WTC11 (cell line): ENCODE measurements at regions not wholly inside any gene's neighbourhood (a gene's known extent, or its start where the extent isn't known, plus 50 kb on each side); places are given as distances from the start of the nearest gene placed in this dataset.
"Not testable (repeated sequence)": the region's sequence is repeated elsewhere in the genome, so short reads cannot be mapped to it uniquely, and the experiment has no call there.

Experiments used
- ATAC-seq: fragments of 200-7000 bp; cut with Tn5 transposase; 2 replicates; pipeline ENCODE4 v1.10.0; 2021; ENCODE audit warnings: mild to moderate bottlenecking, moderate library complexity
- CTCF ChIA-PET: fragments of 300-600 bp; sonication (Branson Sonifier 250); formaldehyde crosslinking; loops from one replicate; lab custom pipeline; 2021; ENCODE audit warnings: antibody characterized with exemption; lab: Charles Lee
- POLR2A ChIA-PET: fragments of 350-600 bp; sonication (Branson Sonifier 250); formaldehyde crosslinking; loops from one replicate; lab custom pipeline; 2021; ENCODE audit warnings: antibody characterized with exemption; lab: Charles Lee
- DNase-seq: peaks from one replicate; pipeline ENCODE4 v3.0.0; 2021; ENCODE audit warnings: low spot score
- H3K27ac Mint-ChIP-seq: 2 replicates; pipeline ENCODE4 v1.8.0; 2021; ENCODE audit warnings: mixed read lengths
- H3K27me3 Mint-ChIP-seq: 2 replicates; pipeline ENCODE4 v1.8.0; 2021; ENCODE audit warnings: low read depth, mild to moderate bottlenecking, moderate library complexity, mixed read lengths
- H3K36me3 Mint-ChIP-seq: 2 replicates; pipeline ENCODE4 v1.8.0; 2021; ENCODE audit warnings: mixed read lengths
- H3K4me1 Mint-ChIP-seq: 2 replicates; pipeline ENCODE4 v1.8.0; 2022; ENCODE audit warnings: mixed read lengths
- H3K4me3 Mint-ChIP-seq: 2 replicates; pipeline ENCODE4 v1.8.0; 2021; ENCODE audit warnings: mild to moderate bottlenecking, moderate library complexity, mixed read lengths
- H3K9me3 Mint-ChIP-seq: 2 replicates; pipeline ENCODE4 v1.8.0; 2021; ENCODE audit warnings: mixed read lengths

DNA sequence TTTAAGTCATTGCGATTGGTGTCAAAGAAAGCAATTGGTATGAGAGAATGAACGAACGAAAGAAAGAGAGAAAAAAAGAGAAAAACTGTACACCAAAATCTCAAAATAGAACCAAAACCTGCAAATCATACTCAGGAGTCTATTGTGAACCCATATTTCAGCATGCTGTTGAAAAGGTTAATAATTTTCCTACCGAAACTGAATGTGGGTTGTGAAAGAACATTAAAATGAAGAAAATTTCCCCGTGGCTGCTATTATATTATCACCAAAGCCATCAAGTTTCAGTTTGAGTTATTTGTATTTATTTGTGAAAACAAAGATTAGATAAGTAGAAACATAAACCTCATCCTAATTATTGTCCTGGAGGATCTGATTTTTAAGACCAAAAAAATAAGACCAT is 315.7 kb downstream of the BCL2L11 start:
- ATAC-seq, POLR2A ChIA-PET, H3K4me3 Mint-ChIP-seq, CTCF ChIA-PET, H3K27me3 Mint-ChIP-seq, H3K4me1 Mint-ChIP-seq, H3K27ac Mint-ChIP-seq, H3K9me3 Mint-ChIP-seq, H3K36me3 Mint-ChIP-seq, DNase-seq: not testable (repeated sequence)

DNA sequence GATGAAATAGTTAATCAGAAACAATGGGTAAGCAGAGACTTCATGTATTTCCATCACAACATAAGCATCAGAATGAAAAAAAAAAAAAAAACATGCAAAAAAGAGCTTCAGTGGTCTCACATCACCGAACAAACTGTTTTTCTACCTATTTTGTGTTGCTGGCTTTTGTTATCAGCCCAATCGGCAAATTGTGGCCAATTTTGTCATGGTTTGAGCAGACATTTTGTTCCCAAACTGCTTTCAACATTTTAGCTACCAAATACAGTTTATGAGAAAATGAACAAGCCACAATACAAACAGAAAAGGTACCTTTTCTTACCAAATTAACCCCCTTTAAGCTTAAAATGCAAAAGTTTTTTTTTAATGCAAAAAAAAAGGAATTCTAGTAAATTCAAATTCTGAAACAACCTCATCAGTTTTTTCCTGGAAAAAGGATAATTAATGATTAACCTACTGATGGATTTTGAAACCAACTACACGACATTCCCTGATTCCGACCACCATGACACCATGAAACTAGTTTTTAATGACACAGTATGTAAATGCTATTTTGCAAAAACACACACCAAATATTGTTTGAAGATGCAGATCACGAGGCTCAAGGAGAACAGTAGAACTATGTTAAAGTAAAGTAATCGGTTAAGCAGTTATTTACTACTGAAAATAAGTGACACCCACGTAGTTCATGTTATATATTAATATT is 316.7 kb downstream of the BCL2L11 start:
- H3K9me3 Mint-ChIP-seq, CTCF ChIA-PET, H3K4me3 Mint-ChIP-seq, H3K27ac Mint-ChIP-seq, ATAC-seq, H3K4me1 Mint-ChIP-seq, H3K36me3 Mint-ChIP-seq, POLR2A ChIA-PET, H3K27me3 Mint-ChIP-seq, DNase-seq: not testable (repeated sequence)

DNA sequence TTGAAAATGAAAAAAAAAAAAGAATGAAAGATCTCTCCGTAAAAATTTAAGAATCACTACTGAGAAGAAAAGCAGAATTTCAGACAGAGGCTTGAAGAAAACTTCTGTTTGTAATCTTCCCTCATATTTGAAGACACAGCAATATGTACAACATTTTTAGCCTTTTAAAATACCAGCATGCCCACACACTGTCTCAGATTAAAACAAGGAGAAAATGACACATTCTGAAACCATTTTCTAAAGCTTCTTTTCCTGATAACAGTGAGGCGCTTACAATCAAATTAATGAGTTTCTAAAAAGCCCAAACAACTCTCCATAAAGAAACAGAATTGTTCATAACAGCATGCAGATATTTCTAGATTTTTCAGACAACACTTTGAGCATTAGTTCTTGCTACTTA is 317.4 kb downstream of the BCL2L11 start:
- DNase-seq, H3K4me3 Mint-ChIP-seq, H3K27ac Mint-ChIP-seq, H3K9me3 Mint-ChIP-seq, H3K36me3 Mint-ChIP-seq, POLR2A ChIA-PET, H3K4me1 Mint-ChIP-seq, CTCF ChIA-PET, ATAC-seq, H3K27me3 Mint-ChIP-seq: not testable (repeated sequence)

DNA sequence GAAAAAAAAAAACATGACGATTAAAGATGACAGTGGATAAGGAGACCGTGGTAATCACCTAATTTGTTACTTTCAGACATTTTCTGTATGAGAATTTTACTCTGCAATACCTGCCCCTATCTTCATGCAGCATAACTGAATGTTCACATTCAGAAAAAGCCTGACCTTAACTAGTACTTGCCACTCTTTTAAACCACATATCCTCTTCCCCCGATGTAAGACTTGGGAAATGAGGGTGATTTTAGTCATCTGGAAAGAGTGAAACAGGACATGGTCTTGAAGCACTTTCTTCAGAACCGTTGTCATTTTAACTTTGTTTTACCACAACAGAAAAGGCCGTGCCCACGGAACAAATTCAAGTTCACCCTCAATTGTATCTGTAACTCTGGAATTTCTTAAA is 318.5 kb downstream of the BCL2L11 start:
- H3K4me3 Mint-ChIP-seq, ATAC-seq, H3K27ac Mint-ChIP-seq, H3K27me3 Mint-ChIP-seq, DNase-seq, H3K4me1 Mint-ChIP-seq, H3K36me3 Mint-ChIP-seq, POLR2A ChIA-PET, CTCF ChIA-PET, H3K9me3 Mint-ChIP-seq: not testable (repeated sequence)

DNA sequence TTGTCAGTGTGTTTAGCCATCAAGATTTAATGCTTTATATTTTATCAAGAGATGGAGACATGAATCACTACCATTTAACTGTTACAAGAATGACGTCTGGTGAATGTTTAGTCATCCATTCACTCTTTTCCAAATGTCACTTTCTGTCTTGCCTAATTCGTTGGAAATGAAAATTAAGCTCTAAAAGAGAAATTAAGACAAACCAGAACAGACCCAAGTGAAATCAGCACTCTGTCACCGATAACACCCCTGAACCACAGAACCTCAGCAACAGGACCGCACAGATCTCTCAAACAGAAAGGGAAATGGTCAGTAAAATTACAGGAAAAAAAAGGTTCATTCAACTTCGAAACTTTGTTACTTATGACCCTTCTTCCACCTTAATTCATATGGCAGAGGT is 320.9 kb downstream of the BCL2L11 start:
- ATAC-seq, POLR2A ChIA-PET, H3K27ac Mint-ChIP-seq, H3K9me3 Mint-ChIP-seq, DNase-seq, H3K4me3 Mint-ChIP-seq, CTCF ChIA-PET, H3K27me3 Mint-ChIP-seq, H3K36me3 Mint-ChIP-seq, H3K4me1 Mint-ChIP-seq: not testable (repeated sequence)

DNA sequence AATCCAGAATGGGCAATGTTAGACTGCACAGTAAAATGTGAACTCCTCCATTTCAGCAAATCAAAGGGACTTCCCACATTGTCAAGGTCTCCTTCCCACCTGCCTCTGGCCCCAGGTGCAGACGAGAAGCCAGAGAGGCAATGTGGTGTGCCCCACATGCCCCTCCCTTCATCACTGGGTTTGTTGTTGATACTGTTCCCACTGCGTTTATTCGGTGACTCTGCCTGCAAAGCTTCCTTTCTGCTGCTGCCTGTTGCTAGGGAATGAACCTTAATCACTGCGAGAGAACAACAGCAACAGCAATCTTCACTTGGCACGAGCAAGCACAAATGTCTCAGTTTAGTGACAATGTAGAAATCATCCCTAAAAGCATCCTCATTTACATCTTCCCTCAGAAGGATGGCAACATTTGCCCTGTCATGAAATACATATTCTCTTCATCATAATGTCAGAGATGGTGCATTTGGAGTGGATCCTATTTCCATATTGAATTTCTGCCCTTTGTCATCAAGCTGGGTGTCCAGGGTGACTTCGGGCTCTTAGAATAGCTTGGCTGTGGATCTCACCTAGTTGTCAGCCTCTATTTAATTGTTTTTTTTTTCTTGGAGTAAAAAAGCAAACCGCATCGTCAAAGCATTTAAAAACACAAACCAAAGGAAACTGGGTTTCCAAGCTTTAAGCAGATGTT is 322.2 kb downstream of the BCL2L11 start:
- H3K27me3 Mint-ChIP-seq, H3K27ac Mint-ChIP-seq, POLR2A ChIA-PET, CTCF ChIA-PET, H3K4me1 Mint-ChIP-seq, DNase-seq, H3K4me3 Mint-ChIP-seq, H3K9me3 Mint-ChIP-seq, H3K36me3 Mint-ChIP-seq: not testable (repeated sequence)
- peak; percentile 25; the same call in 1 of the 2 replicates for ATAC-seq

DNA sequence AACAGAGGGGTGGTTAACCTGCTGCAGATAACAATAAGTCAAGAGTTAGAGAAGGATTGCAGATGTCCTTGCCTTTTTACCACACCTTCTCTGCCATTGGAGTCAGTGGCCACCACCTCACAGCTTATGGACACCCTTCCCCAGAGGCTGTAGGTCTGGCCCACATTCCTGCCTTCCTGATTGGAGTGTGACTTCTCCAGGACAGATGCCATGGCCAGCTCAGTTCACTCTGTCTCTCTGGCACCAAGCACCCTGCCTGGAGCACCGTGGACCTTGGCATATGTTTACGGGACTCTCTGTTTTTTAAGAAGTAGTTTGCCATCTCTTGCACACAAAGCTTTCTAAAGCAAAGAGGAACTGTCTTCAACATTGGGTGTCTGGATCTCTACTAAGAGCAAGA is 323.8 kb downstream of the BCL2L11 start:
- H3K4me3 Mint-ChIP-seq, H3K27me3 Mint-ChIP-seq, POLR2A ChIA-PET, ATAC-seq, H3K9me3 Mint-ChIP-seq, H3K36me3 Mint-ChIP-seq, H3K27ac Mint-ChIP-seq, DNase-seq, CTCF ChIA-PET, H3K4me1 Mint-ChIP-seq: not testable (repeated sequence)

DNA sequence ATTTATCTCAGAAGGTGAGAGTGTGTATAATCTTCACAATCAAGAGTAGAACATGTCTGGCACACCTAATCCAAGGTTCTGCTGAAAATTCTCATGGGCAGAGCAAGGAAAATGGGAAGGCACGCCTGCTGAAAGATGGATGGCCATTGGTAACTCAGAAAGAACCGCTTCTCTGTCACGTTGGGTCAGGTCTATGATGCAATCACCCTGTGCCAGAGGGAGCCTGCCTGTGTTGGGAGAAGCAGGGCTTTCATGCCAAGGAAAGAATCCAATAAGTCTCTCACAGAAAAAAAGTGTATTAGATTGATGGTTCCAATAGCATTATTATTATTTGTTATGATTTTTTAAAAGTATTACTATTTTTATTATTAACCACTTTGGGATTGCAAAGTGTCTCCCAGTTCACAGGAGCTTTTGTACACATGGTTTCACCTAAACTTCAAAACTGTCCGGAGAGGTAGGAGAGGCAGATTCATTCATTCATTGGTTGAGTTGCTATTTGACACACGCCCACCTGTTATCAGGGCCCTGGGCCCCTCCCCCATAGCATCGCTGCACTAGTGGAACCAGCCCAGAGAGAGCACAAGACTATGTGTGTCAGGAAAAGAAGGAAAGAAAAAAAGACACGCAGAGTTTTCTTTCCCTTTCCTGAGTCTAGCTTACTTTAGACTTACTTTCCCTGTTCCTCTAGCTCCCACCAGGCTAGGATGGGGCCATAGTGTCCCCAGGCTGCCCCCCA is 324.6 kb downstream of the BCL2L11 start:
- H3K4me1 Mint-ChIP-seq, DNase-seq, CTCF ChIA-PET, H3K27ac Mint-ChIP-seq, H3K36me3 Mint-ChIP-seq, H3K9me3 Mint-ChIP-seq, H3K4me3 Mint-ChIP-seq, H3K27me3 Mint-ChIP-seq, POLR2A ChIA-PET: not testable (repeated sequence)
- ATAC-seq: peak; percentile 59

DNA sequence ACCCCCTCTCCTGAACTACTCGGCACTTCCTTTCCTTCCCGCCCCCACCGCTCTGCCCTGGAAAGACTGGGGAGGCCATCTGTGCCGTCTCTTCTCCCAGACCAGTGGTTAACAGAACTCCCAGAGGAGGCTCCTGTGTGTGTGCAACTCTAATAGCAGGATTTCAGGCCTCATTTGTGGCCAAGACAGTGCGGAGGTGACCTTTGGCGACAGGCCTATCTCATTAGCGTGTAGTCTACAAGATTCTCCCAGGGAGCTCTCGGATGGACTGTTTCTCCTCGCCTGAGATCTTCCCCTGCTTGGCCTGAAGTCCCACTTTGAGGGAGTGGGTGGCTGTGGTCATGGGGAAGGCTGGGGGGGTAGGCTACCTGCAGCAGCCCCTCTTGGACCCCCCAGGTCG is 325.2 kb downstream of the BCL2L11 start:
- not testable (repeated sequence) for H3K27me3 Mint-ChIP-seq, ATAC-seq

DNA sequence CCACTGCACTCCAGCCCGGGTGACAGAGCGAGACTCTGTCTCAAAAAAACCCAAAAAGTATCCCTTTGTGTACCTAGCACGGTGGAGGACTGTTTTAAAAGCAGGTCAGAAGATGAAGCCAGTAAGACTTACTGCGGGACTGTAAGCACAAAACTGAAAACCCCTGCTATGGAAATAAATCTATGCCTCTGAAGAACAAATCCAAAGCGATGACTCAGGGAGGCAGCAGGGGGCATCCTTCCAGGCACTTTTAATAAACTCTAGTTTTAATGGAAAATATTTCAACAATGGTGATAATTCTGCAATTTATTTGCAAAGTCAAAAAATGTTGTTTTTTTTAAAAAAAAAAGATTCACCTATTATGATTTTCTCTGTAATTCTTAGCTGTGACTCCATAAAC is 326.8 kb downstream of the BCL2L11 start:
- H3K4me3 Mint-ChIP-seq, CTCF ChIA-PET, ATAC-seq, H3K9me3 Mint-ChIP-seq, H3K4me1 Mint-ChIP-seq, H3K27me3 Mint-ChIP-seq, H3K36me3 Mint-ChIP-seq, POLR2A ChIA-PET, H3K27ac Mint-ChIP-seq, DNase-seq: not testable (repeated sequence)

More for the DNA sequence above, 325.2 kb downstream of the BCL2L11 start:
- H3K27ac Mint-ChIP-seq, CTCF ChIA-PET, H3K4me1 Mint-ChIP-seq, DNase-seq, H3K9me3 Mint-ChIP-seq, H3K36me3 Mint-ChIP-seq, H3K4me3 Mint-ChIP-seq, POLR2A ChIA-PET: not testable (repeated sequence)

DNA sequence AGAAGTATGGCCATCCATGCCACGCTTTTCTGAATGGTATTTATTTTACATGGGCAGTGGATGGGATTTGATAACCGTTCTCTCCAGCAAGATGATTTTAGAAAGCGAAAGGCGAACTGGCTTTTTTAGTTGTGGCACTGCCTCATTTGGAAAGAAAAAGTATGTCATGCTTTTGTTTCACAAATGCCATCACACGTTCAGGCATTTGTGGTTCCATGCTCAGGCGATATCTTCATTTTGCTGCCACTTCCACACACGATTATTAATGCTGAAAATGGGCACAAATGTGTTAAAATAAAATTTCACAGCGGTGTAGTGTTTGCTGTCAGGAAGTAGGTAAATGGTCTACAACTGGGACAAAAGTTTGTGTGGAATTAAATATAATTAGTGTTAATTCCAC is 328.1 kb downstream of the BCL2L11 start:
- H3K27me3 Mint-ChIP-seq, H3K4me3 Mint-ChIP-seq, DNase-seq, H3K4me1 Mint-ChIP-seq, H3K9me3 Mint-ChIP-seq, H3K27ac Mint-ChIP-seq, H3K36me3 Mint-ChIP-seq, POLR2A ChIA-PET, ATAC-seq, CTCF ChIA-PET: not testable (repeated sequence)

DNA sequence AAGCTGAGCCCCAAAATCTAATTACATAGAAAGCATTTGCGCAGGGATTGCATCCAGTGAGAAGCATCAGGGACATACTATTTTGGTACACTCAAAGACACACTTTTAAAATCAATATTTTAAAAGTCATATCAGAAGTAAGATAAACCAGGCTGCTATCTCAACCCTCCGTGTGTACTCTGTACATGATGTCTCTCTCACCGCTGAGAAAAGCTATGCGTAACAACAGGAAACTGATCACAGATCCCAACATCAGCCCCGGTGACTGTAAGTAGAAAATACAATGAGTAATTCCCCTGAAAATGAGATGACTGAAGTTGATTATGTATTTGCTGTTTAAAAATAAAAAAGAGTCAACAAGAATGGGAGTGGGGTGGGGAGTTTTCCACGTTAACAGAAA is 329.8 kb downstream of the BCL2L11 start:
- CTCF ChIA-PET, H3K4me3 Mint-ChIP-seq, H3K27ac Mint-ChIP-seq, H3K36me3 Mint-ChIP-seq, H3K27me3 Mint-ChIP-seq, POLR2A ChIA-PET, DNase-seq, ATAC-seq, H3K9me3 Mint-ChIP-seq: not testable (repeated sequence)
- peaks cover 12% of the 10 kb centered on the region for H3K4me1 Mint-ChIP-seq
